UCSD-AML1 (cell line): ENCODE measurements at regions not wholly inside any gene's neighbourhood (a gene's known extent, or its start where the extent isn't known, plus 50 kb on each side); places are given as distances from the start of the nearest gene placed in this dataset.

Source experiments
- DNase-seq: peaks from one replicate; lab custom pipeline; 2025; ENCODE audit not compliant: unreplicated experiment; lab: John Stamatoyannopoulos, UW

DNA sequence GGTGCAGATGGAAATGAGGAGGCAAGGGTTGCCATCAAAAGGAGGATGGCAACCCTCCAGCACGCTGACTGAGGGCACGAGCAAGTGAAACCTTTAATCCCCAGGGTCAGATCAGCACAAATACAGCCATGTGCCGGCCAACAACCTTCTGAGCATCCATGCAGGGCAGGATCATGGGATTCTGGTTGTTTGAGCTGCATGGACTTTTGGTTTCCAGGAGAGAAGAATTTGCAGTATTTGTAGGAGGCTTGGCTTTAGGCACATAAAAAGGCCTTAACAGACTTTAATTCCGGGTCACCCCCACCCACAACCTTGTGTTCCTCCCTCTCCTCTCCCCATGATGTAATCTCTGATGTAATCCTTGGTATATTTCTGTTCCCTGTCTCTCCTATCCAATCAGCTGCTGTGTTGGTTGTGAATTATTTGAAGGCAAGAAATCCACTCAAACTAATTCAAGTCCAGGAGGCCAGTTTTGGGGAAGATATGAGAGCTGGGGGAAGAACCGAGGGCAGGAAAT is 254.3 kb downstream of the SHQ1 start:
- DNase-seq, result no peak

DNA sequence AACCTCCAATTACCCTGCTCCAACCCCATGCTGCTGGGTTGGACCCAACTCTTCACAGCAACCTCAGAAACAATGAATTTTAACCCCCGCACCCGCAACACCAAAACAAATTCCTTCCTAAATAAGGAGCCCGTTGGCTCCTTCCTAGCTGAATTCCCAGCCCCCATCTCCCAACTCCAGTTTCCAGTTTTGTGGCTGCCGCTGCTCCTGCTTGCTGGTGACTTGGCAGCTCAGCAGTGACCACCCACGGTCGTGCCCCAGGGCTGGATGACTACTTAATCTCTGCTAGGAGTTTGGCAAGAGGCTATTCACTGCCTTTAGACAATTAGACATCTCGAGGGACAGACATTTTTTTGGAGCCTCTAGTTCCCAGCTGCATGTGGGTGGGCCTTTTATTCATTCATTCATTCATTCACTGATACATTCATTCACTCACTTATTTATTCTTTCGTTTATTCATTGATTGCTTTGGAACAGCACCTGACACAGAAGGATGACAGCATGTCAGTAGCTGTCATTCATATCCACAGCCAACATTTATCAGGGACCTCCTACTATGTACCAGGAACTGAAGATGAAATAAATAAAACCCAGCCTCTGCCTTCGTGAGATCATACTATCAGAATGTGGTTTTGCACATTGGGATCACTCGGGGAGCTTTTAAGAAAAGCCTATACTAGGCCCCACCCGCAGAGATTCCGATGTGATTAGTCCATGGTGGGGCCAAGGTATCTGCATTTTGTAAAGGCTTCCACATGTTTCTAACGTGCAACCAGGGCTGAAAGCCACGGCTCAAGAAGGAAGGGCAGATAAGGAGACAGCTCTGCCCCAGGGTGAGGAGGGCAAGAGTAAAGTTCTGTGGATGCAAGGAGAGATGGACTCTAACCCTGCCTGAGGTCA is 256.5 kb downstream of the SHQ1 start:
- DNase-seq, result no peak

DNA sequence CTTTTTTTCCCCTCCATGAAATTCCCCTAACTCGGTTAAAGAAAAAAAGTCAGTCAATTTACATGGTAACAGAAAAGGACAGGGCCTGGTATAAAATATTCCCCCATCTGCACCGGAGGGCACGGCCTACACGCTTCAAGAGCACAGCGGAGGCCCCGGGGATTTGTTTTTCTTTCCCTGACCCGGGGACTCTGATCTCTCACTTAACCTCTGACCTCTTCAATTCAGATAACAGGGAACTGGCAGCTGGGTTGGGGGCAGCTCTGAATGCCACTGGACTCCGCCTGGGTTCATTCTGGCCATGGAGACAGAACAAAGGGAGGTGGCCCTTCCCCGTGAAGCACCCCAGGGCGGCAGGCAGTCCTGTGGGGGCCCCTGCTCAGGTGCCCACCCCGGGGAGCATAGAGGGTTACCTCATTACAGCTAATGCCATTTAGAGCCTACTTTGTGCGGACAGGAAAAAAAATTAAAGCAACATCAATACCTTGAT is 257.5 kb downstream of the SHQ1 start:
- no peak for DNase-seq

DNA sequence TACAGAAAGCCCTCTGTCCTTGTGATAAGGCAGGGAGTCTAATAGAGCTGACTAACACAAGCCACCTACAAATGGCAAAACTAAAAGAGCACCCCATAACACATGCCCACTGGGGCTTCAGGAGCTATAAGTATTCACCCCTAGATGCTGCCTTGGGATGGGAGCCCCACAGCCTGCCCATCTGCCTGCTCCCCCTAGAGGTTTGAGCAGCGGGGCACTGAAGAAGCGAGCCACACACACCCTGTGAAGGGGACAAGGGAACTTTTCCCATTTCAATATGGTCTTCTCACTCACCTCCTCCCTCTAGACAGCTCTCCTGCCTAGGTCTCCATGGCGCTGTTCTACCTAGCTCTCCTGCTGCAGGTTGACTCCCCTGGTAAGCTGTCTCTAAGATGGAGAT is 261.0 kb downstream of the SHQ1 start:
- no peak for DNase-seq

DNA sequence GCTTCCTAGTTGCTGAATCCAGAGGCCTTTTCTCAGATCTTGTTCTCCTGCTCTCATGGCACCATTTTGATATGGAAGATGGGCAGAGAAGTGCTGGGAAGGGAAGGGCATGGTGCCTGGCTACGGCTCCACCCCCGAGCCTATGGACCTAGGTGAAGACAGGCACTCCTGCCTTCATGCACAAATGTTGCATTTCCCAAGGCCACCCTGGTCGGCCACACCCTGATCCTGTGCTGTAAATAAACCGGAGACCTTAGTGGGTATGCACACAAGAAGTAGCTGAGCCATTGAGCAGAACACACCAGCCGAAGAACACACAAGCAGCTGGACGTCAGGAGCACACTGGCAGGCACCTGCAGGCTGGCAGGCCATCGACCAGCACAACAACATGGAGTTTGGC is 261.6 kb downstream of the SHQ1 start:
- no peak for DNase-seq

DNA sequence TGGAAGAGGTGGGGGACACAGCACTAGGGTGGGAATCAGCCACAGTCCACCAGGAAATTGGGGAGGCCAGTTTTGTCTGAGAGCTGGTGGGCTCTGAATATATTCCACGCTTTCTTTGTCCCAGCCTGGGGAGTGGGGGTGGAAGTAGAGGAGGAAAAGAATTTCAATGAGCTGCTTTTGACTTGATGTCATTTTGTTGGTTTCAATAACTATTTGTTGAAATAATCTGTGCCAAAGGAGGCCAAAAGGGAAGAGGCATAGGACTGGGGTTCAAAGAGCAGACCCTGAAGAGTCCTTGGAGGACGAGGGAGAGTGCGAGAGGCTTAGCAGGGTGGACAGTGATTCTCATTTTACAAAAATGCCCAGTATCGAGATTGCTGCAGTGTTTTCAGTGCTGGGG is 262.3 kb downstream of the SHQ1 start:
- DNase-seq, result no peak

DNA sequence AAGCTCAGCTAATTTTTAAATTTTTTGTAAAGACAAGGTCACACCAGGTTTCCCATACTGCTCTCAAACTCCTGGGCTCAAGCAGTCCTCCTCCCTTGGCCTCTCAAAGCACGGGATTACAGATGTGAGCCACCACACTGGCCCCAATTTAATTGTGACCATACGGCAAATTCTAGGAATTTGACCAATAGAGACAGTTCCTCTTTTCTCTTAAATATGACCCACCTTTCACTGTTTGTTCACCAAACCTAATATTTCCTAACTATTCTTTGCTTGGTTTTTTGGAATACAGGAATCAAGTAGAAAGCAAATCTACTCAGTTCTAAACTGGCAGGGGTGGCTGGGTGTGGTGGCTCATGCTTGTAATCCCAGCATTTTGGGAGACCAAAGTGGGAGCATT is 264.0 kb downstream of the SHQ1 start:
- DNase-seq, result no peak

DNA sequence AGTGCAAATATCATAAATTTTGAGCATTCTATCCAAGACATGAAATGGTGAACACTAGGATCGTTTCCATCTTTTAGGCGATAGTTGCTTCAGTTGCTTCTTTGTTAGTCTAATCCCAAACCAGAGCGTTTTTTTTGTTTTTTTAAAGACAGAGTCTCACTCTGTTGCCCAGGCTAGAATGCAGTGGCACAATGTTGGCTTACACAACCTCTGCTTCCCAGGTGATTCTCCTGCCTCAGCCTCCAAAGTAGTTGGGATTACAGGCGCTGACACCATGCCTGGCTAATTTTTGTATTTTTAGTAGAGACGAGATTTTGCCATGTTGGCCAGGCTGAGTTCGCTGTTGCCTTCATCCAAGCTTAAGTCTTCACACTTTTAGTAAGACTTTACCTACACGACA is 265.3 kb downstream of the SHQ1 start:
- DNase-seq, result no peak

DNA sequence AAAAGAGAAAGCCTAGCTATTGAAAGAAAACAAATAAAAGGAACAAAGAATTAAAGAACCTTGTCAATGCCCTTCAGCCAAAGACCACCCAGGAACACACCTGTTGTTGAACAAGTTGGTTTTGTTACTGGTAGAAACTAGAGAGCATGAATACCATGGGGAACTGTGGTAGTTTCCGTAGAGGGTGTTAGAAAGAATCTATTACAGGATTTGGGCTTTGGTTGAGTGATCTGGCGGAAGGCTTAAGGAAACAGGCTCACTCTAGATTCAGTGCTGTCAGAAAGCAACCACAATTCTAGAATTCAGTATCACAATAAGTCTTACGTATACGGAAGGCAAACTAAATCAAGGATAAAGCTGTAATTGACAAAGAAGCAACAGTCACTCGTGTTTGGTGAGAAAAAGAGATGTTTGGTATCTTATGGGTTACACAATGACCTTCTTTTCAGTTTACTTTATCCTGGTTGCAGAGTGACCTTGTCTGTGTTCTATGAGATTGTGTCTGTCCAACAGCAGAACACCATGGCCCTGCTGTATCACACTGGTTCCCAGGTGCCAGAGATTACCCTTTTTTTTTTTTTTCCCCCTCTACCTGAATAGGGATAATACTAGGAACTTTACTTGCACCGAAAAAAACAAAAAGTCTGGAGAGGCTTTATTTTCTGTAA is 265.9 kb downstream of the SHQ1 start:
- DNase-seq, result no peak

DNA sequence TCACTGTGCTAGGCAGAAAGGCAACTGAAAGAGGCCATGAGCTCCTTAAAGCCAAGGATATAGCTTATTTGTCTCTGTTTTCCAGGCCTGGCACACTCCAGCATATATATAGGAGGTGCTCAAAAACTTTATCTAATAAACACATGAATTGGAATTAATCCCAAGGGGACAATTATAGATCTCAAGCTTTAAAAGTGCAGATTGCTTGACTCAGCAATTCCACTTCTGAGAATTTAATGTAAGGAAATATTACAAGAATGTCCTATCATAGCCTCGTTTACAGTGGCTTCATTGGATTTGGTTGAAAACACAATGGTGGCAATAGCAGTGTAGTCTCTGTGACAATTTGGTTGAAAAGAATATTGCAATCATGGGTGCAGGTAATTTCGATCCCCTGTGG is 267.3 kb downstream of the SHQ1 start:
- no peak for DNase-seq

DNA sequence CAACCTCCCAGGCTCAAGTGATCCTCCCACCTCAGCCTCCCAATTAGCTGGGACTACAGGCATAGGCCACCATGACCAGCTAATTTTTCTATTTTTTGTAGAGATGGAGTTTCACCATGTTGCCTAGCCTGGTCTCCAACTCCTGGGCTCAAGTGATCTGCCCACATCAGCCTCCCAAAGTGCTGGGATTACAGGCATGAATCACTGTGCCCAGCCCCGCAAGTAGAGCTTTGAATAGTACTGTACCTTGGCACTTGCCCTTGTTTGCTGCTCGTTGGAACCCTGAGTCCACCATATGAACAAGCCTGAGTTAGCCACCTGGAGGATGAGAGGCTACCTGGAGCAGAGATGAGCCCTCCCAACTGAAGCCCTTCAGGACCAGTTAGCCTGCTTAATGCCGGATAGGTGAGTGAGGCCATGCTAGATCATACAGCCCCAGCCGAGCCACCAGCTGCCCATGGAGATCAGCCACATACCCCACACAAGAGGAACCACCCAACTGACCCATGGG is 267.9 kb downstream of the SHQ1 start:
- no peak for DNase-seq

DNA sequence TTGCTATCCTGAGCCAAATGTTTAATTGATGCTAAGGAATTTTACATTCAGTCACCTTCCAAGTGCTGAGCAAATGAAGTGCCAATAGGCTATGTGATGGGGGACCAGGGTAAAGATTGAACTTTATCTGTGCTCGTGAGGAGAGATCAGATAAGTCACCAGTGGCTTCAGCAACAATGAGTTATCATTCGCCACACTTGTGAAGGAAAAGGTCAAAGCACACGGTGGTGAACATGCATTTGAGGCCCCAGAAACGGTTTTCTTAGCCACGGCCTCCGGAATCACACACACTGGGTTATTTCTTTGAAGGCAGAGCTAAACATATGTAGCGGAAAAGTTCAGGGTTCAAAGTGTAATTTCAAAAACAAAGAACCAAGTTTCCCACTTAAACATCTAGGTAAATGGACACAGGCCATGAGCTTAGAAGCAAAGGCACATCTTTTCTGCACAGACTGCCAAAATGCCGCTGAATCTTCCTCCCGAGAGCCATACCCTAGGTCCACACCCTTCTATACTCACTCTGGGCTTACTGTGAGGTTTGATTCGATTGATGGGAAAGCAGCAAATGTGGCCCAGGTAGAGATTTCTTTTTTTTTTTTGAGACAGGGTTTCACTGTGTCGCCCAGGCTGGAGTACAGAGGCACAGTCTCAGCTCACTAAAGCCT is 268.5 kb downstream of the SHQ1 start:
- DNase-seq, result no peak

DNA sequence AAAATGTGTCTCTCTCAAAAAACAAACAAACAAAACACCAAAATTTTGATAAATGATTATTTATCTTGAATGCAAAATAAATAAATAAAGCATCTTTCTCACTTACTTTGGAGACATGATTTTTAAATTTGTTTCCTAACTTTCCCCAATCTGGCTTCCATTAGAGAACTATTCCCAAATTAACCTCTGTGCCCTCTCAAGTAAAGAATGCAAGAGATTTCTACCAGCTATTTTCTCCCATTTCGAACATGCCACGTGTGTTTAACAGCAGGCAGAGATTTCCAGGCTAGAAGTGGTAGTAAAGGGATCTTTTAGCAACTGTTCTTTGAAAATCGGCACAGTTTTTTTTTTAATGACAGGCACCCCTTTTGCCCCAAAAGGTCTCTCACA is 269.1 kb downstream of the SHQ1 start:
- no peak for DNase-seq

DNA sequence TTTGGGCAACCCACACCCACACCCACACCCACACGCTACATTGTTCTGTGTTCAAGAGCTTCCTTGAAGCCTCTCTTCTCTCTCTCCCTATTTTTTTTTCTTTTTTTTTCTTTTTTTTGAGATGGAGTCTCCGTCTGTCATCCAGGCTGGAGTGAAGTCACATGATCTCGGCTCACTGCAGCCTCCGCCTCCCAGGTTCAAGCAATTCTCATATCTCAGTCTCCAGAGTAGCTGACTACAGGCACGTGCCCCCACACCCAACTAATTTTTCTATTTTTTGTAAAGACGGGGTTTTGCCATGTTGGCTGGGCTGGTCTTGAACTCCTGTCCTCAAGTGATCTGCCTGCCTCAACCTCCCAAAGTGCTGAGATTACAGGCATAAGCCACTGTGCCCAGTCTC is 271.1 kb downstream of the SHQ1 start:
- DNase-seq, result no peak

DNA sequence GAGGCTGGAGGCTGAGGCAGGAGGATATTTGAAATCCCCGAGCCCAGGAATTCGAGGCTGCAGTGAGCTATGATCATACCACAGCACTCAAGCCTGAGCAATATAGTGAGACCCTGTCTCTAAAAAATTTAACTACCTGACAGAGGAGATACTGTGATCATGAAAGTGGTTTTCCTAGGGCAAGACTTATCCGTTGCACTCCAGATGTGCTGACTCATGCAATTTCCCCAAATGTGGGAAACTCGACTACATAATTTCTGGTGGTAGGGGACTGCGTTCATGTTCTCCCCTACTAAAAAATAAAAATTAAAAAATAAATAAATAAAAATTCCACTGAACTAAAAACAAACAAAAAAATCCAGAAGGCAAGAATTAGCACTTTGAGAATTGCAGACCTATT is 271.7 kb downstream of the SHQ1 start:
- DNase-seq, result no peak

DNA sequence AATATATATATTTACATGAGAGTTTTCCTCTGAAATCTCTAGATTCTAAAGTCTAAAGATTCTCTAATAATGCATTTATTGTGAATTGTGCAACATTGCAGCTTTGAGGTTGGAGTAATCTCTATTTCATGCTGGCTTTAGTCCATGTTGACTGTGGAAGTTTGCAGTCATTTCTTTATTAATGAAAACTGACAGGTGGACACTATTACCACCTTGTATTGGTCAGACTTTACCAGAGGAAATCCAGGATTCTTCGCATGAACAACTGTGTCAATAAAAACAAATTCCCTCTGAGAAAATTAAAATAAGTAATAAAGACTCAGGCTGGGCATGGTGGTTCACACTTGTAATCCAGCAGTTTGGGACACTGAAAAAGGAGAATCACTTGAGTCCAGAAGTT is 274.1 kb downstream of the SHQ1 start:
- no peak for DNase-seq

DNA sequence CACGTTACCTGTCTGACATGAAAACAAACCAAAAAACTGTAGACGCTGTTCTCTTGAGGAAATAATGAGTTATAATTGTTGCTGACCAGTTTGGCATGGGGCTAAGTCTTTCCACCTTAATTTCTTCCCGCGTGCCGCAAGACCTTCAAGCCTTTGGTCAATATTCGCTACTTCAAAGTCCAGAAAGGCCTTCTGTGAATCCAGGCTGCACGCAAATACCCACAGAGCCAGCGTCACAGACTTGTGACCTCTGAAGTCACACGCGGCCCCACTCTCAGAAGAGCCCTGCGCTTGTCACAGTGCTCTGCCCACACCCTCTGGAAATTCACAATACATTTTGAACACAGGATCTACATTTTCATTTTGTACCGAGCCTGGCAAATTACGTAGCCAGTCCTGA is 275.2 kb downstream of the SHQ1 start:
- no peak for DNase-seq

DNA sequence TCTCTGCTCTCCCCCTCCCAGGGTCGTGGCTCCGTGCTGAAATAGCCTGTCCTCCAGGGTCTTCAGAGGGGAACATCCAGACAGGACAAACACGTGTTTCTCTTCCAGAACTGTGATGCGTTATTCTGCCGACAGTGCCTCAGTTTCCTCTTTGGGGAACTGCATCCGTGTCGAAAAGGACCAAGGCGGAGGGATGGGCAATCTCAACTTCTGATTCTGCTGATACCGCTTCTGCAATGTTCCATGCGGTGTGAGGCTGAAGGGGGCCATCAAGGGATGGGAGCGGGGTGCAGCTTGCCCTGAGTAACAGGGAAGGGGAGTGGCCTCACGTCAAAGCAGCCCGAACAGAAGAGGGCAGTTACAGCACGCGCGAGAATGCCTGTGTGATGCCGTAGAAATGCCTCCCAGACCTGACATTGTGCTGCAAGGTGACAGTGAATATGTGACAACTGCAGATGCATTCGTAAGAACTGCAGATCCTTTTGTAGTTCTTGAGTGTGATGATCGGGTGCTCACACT is 275.7 kb downstream of the SHQ1 start:
- DNase-seq, result no peak

DNA sequence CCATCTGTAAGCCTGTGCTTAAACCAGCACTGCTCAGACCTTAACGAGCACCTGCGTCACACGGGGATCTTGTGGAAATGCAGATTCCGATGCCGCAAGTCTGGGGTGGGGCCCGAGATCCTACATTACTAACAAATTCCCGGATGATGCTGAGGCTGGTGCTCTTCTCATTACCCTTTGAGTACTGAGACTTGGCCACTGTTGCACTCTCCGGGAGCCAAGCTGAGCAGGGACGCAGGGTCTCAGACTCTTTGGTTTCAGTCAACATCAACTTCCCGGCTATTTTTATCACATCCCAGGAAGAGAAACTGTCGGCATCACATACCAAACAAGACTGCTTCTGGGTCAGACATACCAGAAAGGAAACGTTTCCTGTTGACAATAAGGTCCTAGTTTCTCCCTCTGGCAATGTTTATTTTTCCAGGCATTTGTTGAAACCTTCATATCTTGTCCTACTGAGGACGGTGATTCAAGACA is 276.6 kb downstream of the SHQ1 start:
- DNase-seq, result no peak

DNA sequence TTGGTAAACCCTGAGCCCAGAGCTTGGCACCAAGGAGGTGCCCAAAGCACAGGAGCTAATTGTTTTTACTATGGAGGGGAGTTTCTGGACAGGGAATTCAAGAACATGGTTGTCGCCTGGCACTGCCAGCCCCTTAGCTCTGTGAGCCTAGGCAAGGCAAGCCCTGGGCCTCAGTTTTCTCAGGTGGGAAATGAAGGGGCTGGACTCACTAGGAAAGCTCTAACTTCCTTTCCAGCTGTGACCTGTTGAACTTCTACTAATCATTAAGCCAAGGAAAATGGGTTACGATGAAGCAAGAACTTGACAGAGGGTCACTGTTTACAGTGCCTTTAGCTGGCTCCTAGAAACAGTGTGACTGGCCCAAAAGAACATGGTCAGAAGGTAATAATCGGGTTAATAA is 277.2 kb downstream of the SHQ1 start:
- no peak for DNase-seq

DNA sequence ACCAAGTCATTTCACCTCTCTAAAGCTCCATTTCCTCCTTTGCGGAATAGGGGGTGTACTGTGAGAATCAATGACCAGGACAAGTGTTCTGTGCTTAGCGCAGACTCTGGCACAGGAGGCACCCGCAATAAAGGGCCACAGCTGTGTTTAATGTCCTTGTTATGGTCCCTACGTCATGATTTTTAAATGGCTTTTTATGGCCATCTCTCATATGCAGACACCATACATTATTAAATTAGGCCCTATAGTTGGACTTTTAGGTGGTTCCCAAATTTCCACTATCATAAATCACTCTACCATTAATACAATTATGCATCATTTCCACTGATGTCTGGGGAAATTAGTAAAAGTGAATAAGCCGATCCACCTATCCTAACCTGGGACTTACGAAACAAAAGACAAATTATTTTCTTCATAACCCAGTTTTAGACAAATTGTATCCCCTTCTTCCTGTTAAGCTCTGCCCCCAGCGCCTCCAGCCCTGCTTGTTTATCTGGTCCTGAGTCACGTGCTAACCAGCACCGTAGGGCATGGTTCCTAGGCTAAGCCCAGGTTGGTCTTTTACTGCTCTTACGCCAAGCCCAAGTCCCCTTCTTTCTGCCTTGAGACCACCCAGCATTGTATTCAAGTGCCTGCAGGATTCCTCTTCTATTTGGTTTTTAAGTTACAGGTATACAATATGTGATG is 278.3 kb downstream of the SHQ1 start:
- no peak for DNase-seq
